NB4 (cell line): ENCODE measurements at regions not wholly inside any gene's neighbourhood (a gene's known extent, or its start where the extent isn't known, plus 50 kb on each side); places are given as distances from the start of the nearest gene placed in this dataset.

ENCODE experiments used
- POLR2A ChIP-seq: IDR thresholded peaks from 2 replicates; pipeline ENCODE4 v1.6.1; 2011; ENCODE audit warnings: mild to moderate bottlenecking; ENCODE audit not compliant: insufficient read length; ENCODE audit errors: extremely low read depth
- TF ChIP-seq, protein P1 (sequence below): IDR thresholded peaks from one replicate; pipeline ENCODE4 v1.5.1; 2012; ENCODE audit warnings: low read depth, low read length

DNA sequence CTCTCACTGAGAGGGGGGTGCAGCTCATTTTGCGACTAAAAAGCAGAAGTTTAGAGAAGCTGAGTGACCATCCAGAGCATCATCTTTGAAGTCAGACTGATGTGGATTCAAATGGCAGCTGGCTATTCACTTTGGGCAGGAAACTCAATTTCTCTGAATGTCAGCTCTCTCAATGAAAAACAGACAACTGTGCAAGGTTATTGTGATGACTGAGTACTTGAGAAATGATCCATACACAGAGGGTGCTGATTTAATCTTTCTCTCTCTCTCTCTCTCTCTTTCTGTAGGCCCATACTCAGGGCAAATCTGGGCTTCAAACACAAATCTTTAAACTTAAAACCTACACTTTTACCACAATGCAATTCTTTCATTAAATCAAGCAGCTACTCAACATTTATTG lies 185.8 kb upstream of the SLIT2 start:
- TF ChIP-seq, protein P1, sequence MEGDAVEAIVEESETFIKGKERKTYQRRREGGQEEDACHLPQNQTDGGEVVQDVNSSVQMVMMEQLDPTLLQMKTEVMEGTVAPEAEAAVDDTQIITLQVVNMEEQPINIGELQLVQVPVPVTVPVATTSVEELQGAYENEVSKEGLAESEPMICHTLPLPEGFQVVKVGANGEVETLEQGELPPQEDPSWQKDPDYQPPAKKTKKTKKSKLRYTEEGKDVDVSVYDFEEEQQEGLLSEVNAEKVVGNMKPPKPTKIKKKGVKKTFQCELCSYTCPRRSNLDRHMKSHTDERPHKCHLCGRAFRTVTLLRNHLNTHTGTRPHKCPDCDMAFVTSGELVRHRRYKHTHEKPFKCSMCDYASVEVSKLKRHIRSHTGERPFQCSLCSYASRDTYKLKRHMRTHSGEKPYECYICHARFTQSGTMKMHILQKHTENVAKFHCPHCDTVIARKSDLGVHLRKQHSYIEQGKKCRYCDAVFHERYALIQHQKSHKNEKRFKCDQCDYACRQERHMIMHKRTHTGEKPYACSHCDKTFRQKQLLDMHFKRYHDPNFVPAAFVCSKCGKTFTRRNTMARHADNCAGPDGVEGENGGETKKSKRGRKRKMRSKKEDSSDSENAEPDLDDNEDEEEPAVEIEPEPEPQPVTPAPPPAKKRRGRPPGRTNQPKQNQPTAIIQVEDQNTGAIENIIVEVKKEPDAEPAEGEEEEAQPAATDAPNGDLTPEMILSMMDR, result no peak
- TF ChIP-seq POLR2A, result no peak
